Gastroesophageal sphincter (tissue), 4 donors: ENCODE measurements at regions not wholly inside any gene's neighbourhood (a gene's known extent, or its start where the extent isn't known, plus 50 kb on each side); places are given as distances from the start of the nearest gene placed in this dataset.

Source experiments
- ATAC-seq: fragments of 150-250 bp; one replicate; pipeline ENCODE4 v1.9.1; 2016; ENCODE audit warnings: mild to moderate bottlenecking, moderate library complexity
- H3K27ac ChIP-seq, 4 donors: fragments of 200-600 bp; sonication (generic) in 3 of 4; 1 replicate in 3 of 4; 2 replicates in 1 of 4; pipeline ENCODE4 v1.5.1; 2016 to 2019
- H3K27me3 ChIP-seq: fragments of 200-600 bp; sonication (generic); one replicate; pipeline ENCODE4 v1.5.1; 2019
- H3K36me3 ChIP-seq, 2 donors: fragments of 200-600 bp; sonication (generic); one replicate each; pipeline ENCODE4 v1.5.1; 2019; ENCODE audit warnings: control low read depth in 1 of 2
- H3K4me1 ChIP-seq, 3 donors: fragments of 200-600 bp; sonication (generic); 1 replicate in 2 of 3; 2 replicates in 1 of 3; pipeline ENCODE4 v1.5.1; 2016 to 2019; ENCODE audit warnings: control low read depth in 2 of 3
- H3K4me3 ChIP-seq, 2 donors: fragments of 200-600 bp; sonication (generic); one replicate each; pipeline ENCODE4 v1.5.1; 2019; ENCODE audit warnings: mild to moderate bottlenecking in 1 of 2, moderate library complexity in 1 of 2
- H3K9me3 ChIP-seq, 3 donors: fragments of 200-600 bp; sonication (generic); one replicate each; pipeline ENCODE4 v1.5.1; 2017 to 2019; ENCODE audit warnings: control low read depth in 2 of 3
- CTCF ChIP-seq, 4 experiments: fragments of 200-600 bp in 2 of 4; fragments of 450-650 bp in 2 of 4; sonication (generic) in 1 of 4; IDR thresholded peaks; one replicate each; pipeline ENCODE4 v1.5.1; 2017 to 2019; ENCODE audit warnings: antibody characterized with exemption in 4 of 4, mild to moderate bottlenecking in 2 of 4, moderate library complexity in 2 of 4
- EP300 ChIP-seq: sonication (generic); formaldehyde crosslinking; IDR thresholded peaks from one replicate; pipeline ENCODE4 v1.6.1; 2017; ENCODE audit warnings: antibody characterized with exemption, mild to moderate bottlenecking
- POLR2A ChIP-seq, 2 donors: fragments of 450-650 bp; IDR thresholded peaks; one replicate each; pipeline ENCODE4 v1.6.1; 2017; ENCODE audit warnings: antibody characterized with exemption in 2 of 2, mild to moderate bottlenecking in 2 of 2, moderate library complexity in 1 of 2
- POLR2AphosphoS5 ChIP-seq: sonication (generic); formaldehyde crosslinking; IDR thresholded peaks from one replicate; pipeline ENCODE4 v1.6.1; 2017; ENCODE audit warnings: antibody characterized with exemption
- WGBS, 2 donors: methylation state at CpG; one replicate each; pipeline ENCODE4 v1.1.5; 2018; ENCODE audit warnings: low coverage in 1 of 2; 5-methylcytosine and 5-hydroxymethylcytosine counted together

- no peaks in the 10 kb centered on the region for H3K9me3 ChIP-seq
- TF ChIP-seq POLR2A (IDR thresholded peaks at IDR 0.05) = no peak
- TF ChIP-seq EP300 = no peak
- no peak for TF ChIP-seq CTCF (IDR thresholded peaks at IDR 0.05)
- TF ChIP-seq POLR2AphosphoS5 = no peak
- ATAC-seq = no peak
- H3K4me3 ChIP-seq = no peak overlapping the region
- no peaks in the 10 kb centered on the region for H3K36me3 ChIP-seq
- no peak overlapping the region for H3K27ac ChIP-seq
- WGBS, 2 donors = 94 to 98% methylated on average over 2 of the region's 2 CpGs
- H3K4me1 ChIP-seq = no peaks in the 10 kb centered on the region
- H3K27me3 ChIP-seq = no peaks in the 10 kb centered on the region
Measured at GRCh38 chr10:29870522-29871044, 188.8 kb downstream of the JCAD start.

GRCh38 chr10:29869593-29869992, 189.8 kb downstream of the JCAD start:
- TF ChIP-seq POLR2AphosphoS5 = peak; percentile 63
- TF ChIP-seq CTCF (IDR thresholded peaks at IDR 0.05) = no peak
- no peak overlapping the region for H3K4me3 ChIP-seq
- H3K36me3 ChIP-seq = no peaks in the 10 kb centered on the region
- peak overlapping the region in 1 of 4 donors; percentile 27 for H3K27ac ChIP-seq
- no peaks in the 10 kb centered on the region for H3K9me3 ChIP-seq
- no peak for ATAC-seq
- 73 to 74% methylated on average over 6 of the region's 6 CpGs for WGBS, 2 donors
- H3K4me1 ChIP-seq = no peaks in the 10 kb centered on the region
- H3K27me3 ChIP-seq = no peaks in the 10 kb centered on the region

GRCh38 chr10:29866356-29866755, 193.0 kb downstream of the JCAD start:
- WGBS, 2 donors = 83 to 100% methylated on average over 2 of the region's 2 CpGs
- ATAC-seq = no peak
- Histone ChIP-seq H3K4me1 (no peaks in the 10 kb centered on the region), H3K27ac (no peak overlapping the region), H3K9me3 (no peaks in the 10 kb centered on the region), H3K4me3 (no peak overlapping the region), H3K27me3 (no peaks in the 10 kb centered on the region), H3K36me3 (no peaks in the 10 kb centered on the region)
- no peak for TF ChIP-seq EP300
- TF ChIP-seq CTCF (IDR thresholded peaks at IDR 0.05) = no peak
- TF ChIP-seq POLR2A (IDR thresholded peaks at IDR 0.05) = no peak
- no peak for TF ChIP-seq POLR2AphosphoS5

- H3K36me3 ChIP-seq = no peaks in the 10 kb centered on the region
- H3K4me1 ChIP-seq = peaks cover 0 to under 1% (median 0%) of the 10 kb centered on the region in 3 donors
- no peak overlapping the region for H3K4me3 ChIP-seq
- H3K27ac ChIP-seq = no peak overlapping the region
- no peaks in the 10 kb centered on the region for H3K27me3 ChIP-seq
- no peaks in the 10 kb centered on the region for H3K9me3 ChIP-seq
- ATAC-seq = no peak
- TF ChIP-seq POLR2AphosphoS5 = no peak
- 46 to 69% methylated on average over 5 to 6 of the region's 6 CpGs for WGBS, 2 donors
Measured at GRCh38 chr10:29865700-29866355, 193.6 kb downstream of the JCAD start.

GRCh38 chr10:29862923-29863614, 196.3 kb downstream of the JCAD start:
- Histone ChIP-seq H3K27ac (no peak overlapping the region), H3K4me3 (no peak overlapping the region), H3K27me3 (no peaks in the 10 kb centered on the region), H3K36me3 (no peaks in the 10 kb centered on the region), H3K9me3 (no peaks in the 10 kb centered on the region), H3K4me1 (peaks cover 2 to 27% (median 4%) of the 10 kb centered on the region in 3 donors)
- 84 to 94% methylated on average over 3 to 4 of the region's 4 CpGs for WGBS, 2 donors
- ATAC-seq = no peak
- TF ChIP-seq POLR2AphosphoS5 = no peak
- TF ChIP-seq CTCF (IDR thresholded peaks at IDR 0.05) = no peak
- no peak for TF ChIP-seq POLR2A (IDR thresholded peaks at IDR 0.05)
- no peak for TF ChIP-seq EP300
